ENCODE measurements at regions not wholly inside any gene's neighbourhood (a gene's known extent, or its start where the extent isn't known, plus 50 kb on each side); places are given as distances from the start of the nearest gene placed in this dataset.
A peak's percentile ranks its signal among the peaks of the same experiment; 100 is the strongest.

- DNase-seq, result no peak
Measured at GRCh38 chr17:77740481-77740880, 218.0 kb upstream of the TNRC6C start.

GRCh38 chr17:77741109-77741508 is 217.4 kb upstream of the TNRC6C start:
- DNase-seq, result peak; percentile 20

- DNase-seq, result no peak
Measured at GRCh38 chr17:77742579-77742978, 215.9 kb upstream of the TNRC6C start.

- no peak for DNase-seq
Measured at GRCh38 chr17:77744066-77744988, 214.2 kb upstream of the TNRC6C start.

- DNase-seq, result no peak
Measured at GRCh38 chr17:77745702-77746101, 212.8 kb upstream of the TNRC6C start.

GRCh38 chr17:77746393-77746792 is 212.1 kb upstream of the TNRC6C start:
- DNase-seq, result no peak

- no peak for DNase-seq
Measured at GRCh38 chr17:77746896-77747554, 211.5 kb upstream of the TNRC6C start.

- no peak for DNase-seq
Measured at GRCh38 chr17:77748436-77748835, 210.1 kb upstream of the TNRC6C start.

- no peak for DNase-seq
Measured at GRCh38 chr17:77749321-77749751, 209.2 kb upstream of the TNRC6C start.

GRCh38 chr17:77749989-77750388 is 208.5 kb upstream of the TNRC6C start:
- DNase-seq, result no peak

GRCh38 chr17:77750427-77751043 is 208.0 kb upstream of the TNRC6C start:
- DNase-seq, result no peak

- no peak for DNase-seq
Measured at GRCh38 chr17:77753246-77753645, 205.3 kb upstream of the TNRC6C start.

- no peak for DNase-seq
Measured at GRCh38 chr17:77753691-77754245, 204.7 kb upstream of the TNRC6C start.

GRCh38 chr17:77754956-77755355 is 203.5 kb upstream of the TNRC6C start:
- DNase-seq, result no peak

- no peak for DNase-seq
Measured at GRCh38 chr17:77755410-77755963, 203.0 kb upstream of the TNRC6C start.

GRCh38 chr17:77756028-77756427 is 202.5 kb upstream of the TNRC6C start:
- DNase-seq, result no peak

- DNase-seq, result no peak
Measured at GRCh38 chr17:77756846-77757560, 201.5 kb upstream of the TNRC6C start.

GRCh38 chr17:77757561-77757898 is 201.0 kb upstream of the TNRC6C start:
- no peak for DNase-seq

- no peak for DNase-seq
Measured at GRCh38 chr17:77763023-77763422, 195.5 kb upstream of the TNRC6C start.

- no peak for DNase-seq
Measured at GRCh38 chr17:77763575-77763974, 194.9 kb upstream of the TNRC6C start.

GRCh38 chr17:77765292-77765691 is 193.2 kb upstream of the TNRC6C start:
- no peak for DNase-seq

GRCh38 chr17:77767148-77767547 is 191.4 kb upstream of the TNRC6C start:
- no peak for DNase-seq
